ENCODE measurements at regions not wholly inside any gene's neighbourhood (a gene's known extent, or its start where the extent isn't known, plus 50 kb on each side); places are given as distances from the start of the nearest gene placed in this dataset.

GRCh38 chr18:44197832-44198611 lies 482.7 kb upstream of the SETBP1 start:
- DNase-seq (ENCODE audit: low spot score) = peak; percentile 85

GRCh38 chr18:44198612-44199284 lies 481.9 kb upstream of the SETBP1 start:
- no peak for DNase-seq (ENCODE audit: low spot score)

- no peak for DNase-seq (ENCODE audit: low spot score)
Measured at GRCh38 chr18:44213293-44213692, 467.4 kb upstream of the SETBP1 start.

- DNase-seq (ENCODE audit: low spot score) = no peak
Measured at GRCh38 chr18:44214396-44214795, 466.3 kb upstream of the SETBP1 start.

GRCh38 chr18:44216169-44216568 lies 464.5 kb upstream of the SETBP1 start:
- DNase-seq (ENCODE audit: low spot score) = no peak

GRCh38 chr18:44227501-44227900 lies 453.2 kb upstream of the SETBP1 start:
- DNase-seq (ENCODE audit: low spot score) = no peak

GRCh38 chr18:44229693-44230108 lies 451.0 kb upstream of the SETBP1 start:
- DNase-seq (ENCODE audit: low spot score) = no peak

- DNase-seq (ENCODE audit: low spot score) = no peak
Measured at GRCh38 chr18:44231936-44232335, 448.8 kb upstream of the SETBP1 start.

GRCh38 chr18:44232500-44232899 lies 448.2 kb upstream of the SETBP1 start:
- DNase-seq (ENCODE audit: low spot score) = no peak

GRCh38 chr18:44238454-44238853 lies 442.2 kb upstream of the SETBP1 start:
- DNase-seq (ENCODE audit: low spot score) = no peak

GRCh38 chr18:44238911-44239310 lies 441.8 kb upstream of the SETBP1 start:
- no peak for DNase-seq (ENCODE audit: low spot score)

GRCh38 chr18:44241020-44241419 lies 439.7 kb upstream of the SETBP1 start:
- no peak for DNase-seq (ENCODE audit: low spot score)

- no peak for DNase-seq (ENCODE audit: low spot score)
Measured at GRCh38 chr18:44245019-44245418, 435.7 kb upstream of the SETBP1 start.

- DNase-seq (ENCODE audit: low spot score) = no peak
Measured at GRCh38 chr18:44246001-44246400, 434.7 kb upstream of the SETBP1 start.

GRCh38 chr18:44258086-44258485 lies 422.6 kb upstream of the SETBP1 start:
- DNase-seq (ENCODE audit: low spot score) = no peak

GRCh38 chr18:44258576-44258975 lies 422.1 kb upstream of the SETBP1 start:
- no peak for DNase-seq (ENCODE audit: low spot score)

GRCh38 chr18:44259610-44260009 lies 421.1 kb upstream of the SETBP1 start:
- no peak for DNase-seq (ENCODE audit: low spot score)

- DNase-seq (ENCODE audit: low spot score) = no peak
Measured at GRCh38 chr18:44265437-44265836, 415.3 kb upstream of the SETBP1 start.

GRCh38 chr18:44273298-44273697 lies 407.4 kb upstream of the SETBP1 start:
- DNase-seq (ENCODE audit: low spot score) = no peak

GRCh38 chr18:44280479-44280878 lies 400.2 kb upstream of the SETBP1 start:
- DNase-seq (ENCODE audit: low spot score) = no peak

- DNase-seq (ENCODE audit: low spot score) = no peak
Measured at GRCh38 chr18:44286049-44286448, 394.6 kb upstream of the SETBP1 start.

- no peak for DNase-seq (ENCODE audit: low spot score)
Measured at GRCh38 chr18:44290366-44290977, 390.2 kb upstream of the SETBP1 start.
